T-helper 22 cell (primary cell): ENCODE measurements at regions not wholly inside any gene's neighbourhood (a gene's known extent, or its start where the extent isn't known, plus 50 kb on each side); places are given as distances from the start of the nearest gene placed in this dataset.

ENCODE experiments used
- DNase-seq: peaks from one replicate; pipeline ENCODE4 v3.0.0-alpha.2; 2020; ENCODE audit warnings: low read depth

GRCh38 chr2:199025146-199025545, 432.6 kb downstream of the SATB2 start:
- DNase-seq: no peak

DNA sequence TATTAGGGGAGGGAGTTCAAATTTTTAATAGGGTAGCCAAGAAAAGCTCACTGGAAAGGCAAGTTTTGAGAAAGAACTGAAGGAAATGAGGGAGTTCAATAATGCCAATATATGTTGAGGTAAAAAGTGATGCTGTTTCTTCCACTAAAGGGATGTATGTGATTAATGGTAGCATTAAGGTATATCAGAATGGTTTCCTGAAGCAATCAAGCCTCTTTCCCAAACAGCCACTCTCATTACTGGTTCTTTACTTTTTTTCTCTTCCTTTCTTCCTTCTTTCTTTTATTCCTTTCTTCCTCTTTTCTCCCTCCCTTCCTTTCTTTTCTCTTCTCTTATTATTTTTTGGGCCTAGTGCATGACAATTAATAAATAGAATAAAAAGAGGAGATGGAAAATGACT, 433.5 kb downstream of the SATB2 start:
- no peak for DNase-seq

DNA sequence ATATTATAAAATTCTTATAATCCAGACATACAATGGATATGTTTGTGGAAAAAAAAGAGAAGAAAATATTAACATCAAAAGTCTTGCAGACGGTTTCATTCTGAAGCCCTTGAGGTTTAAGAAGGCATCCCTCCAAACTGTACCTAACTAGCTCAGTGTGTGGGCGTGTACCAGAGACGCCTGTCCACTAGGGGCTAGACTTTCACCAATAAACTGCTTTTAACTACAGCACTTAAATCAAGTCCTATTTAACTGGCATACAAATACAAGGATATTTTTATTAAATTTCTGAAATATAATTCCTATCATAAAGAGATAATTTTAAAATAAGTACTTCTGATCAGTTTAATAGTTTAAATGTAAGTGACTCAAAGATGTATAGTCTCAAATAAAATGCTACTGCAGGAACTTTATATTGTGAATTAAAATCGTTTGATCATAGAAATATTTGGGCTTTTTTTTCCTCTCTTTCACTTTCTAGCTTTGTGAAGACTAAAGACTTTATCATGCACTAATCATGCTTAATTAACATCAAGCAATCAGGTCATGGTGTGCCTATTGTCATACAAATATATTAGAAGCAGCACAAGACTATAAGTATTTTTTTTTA, 437.7 kb downstream of the SATB2 start:
- DNase-seq: no peak

DNA sequence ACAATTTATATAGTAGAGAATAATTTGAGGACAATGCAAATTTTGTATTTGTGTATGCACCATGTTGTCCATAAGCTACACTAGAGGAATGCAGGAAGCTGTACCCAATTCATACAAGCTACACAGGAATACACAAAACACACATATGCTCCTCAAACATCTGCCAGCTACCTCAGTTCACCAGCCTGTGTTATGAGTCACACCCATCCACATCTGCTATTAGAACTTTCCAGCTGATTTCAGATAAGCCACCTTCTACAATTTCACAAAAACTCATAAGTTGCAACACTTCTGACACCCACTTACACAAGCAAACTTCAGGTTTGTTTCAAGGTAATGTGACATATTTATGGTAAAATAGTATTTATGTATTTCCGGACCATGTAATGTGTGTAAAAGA, 438.9 kb downstream of the SATB2 start:
- no peak for DNase-seq

GRCh38 chr2:199015072-199015471, 442.7 kb downstream of the SATB2 start:
- DNase-seq: no peak

DNA sequence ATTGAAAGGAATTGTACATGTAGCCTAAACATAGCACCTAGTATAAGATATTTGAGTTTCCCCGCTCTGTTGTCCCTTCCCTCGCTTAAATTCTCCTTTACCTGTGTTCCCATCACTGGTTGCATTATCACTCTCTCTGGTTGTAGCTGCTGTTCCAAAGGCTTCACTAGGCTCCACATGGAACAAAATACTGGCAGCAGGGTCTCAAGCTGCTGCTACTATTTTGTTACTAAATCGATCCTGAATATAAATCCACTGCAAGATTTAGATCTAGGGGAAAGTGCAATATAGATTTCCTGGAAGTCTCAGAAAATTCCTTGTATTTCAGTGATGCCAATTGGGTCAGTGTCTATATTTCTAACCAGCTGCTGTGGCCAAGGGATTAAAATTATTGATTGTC, 443.5 kb downstream of the SATB2 start:
- no peak for DNase-seq

- DNase-seq: no peak
These were observed 445.8 kb downstream of the SATB2 start for GRCh38 chr2:199011908-199012307.

DNA sequence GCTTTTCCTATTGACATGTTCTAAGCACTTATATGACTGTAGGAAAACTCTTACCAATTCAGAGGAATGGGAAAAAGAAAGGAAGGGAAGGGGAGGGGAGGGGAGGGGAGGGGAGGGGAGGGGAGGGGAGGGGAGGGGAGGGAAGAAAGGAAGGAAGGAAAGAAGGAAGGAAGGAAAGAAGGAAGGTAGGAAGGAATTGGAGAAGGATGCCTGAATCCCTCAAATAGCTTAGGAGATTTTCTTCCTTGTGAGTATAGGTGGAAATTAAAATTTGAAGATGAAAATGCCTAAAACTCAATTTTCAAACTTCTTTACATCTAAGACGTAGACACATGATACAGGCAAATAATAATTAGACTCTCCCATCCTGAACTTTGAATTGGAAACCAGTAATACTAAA, 463.1 kb downstream of the SATB2 start:
- DNase-seq: no peak

GRCh38 chr2:198991431-198991830, 466.3 kb downstream of the SATB2 start:
- DNase-seq: no peak

- DNase-seq: no peak
These were observed 482.0 kb downstream of the SATB2 start for GRCh38 chr2:198975779-198976178.

DNA sequence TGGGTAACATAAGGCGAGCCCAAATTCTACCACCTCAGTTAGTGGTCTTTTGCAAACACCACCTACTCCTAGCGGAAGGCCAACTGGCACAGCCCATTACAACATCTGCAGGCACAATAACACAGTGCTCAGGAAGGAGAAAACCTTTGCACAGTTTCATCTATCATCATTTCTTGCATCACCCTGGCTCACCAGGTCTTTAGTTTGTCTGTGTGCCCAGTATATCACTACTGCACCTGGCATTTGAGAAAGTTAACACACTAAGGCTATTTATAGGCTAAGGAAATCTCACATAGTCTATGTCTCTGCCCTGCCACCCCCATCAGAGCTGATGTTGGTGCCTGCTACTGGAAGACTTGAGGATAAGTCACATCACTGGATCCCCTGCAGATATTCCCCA, 484.0 kb downstream of the SATB2 start:
- no peak for DNase-seq

- DNase-seq: no peak
These were observed 484.6 kb downstream of the SATB2 start for GRCh38 chr2:198973181-198973580.

DNA sequence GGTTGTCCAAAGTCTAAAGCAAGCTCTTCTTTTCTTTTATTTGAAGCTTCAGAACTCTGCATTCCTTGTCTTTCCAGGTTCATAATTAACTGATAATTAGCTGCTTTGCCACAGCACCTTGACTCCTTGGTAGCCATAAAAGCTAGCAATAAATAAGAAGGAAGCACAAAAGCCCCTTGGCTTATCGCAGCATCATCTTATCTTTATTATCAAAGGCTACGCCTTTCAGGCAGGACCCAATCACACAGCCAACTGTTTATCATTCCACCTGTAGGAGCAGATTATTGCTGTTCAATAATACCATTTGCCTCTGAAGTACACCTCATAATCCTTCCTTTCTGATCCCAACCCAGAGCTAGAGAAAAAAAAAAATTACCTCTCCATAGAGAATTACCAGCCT, 489.2 kb downstream of the SATB2 start:
- no peak for DNase-seq

- DNase-seq: no peak
These were observed 491.5 kb downstream of the SATB2 start for GRCh38 chr2:198966269-198966668.

DNA sequence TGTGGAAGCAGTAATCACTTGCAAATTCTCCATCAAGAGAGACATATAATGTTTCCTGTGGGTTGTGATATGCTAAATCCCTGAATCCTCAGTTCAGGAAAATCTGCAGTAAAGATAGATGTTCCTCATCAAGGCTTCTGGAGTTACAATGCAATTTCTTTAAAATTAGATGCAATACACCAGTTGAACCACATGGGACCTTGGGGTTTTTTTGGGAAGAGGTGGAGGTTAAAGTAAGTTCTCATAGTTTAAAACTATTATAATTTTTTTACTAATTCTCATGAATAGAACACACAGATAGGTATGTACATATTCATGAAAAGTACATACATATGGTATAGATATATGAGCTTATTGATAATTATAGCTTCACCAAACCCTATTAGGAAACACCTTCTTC, 496.2 kb downstream of the SATB2 start:
- DNase-seq: no peak

DNA sequence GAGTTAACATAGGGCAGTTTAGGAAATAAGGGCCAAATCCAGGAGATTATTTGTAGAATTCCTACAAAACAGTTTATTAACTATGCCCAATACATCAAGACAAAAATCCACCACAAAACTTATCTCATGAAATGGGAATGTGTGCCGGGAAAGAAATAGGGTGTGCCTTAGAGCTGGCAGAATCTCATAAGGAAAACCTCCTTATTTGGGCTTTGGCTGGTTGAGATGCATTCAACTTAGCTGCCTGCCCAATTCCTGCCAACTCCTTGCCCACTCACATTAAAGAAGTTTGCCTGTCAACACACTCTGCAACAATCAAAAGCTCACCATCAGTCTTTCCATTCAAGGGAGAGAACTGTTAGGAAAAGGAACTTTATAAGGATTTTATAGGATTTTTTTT, 500.6 kb downstream of the SATB2 start:
- no peak for DNase-seq

DNA sequence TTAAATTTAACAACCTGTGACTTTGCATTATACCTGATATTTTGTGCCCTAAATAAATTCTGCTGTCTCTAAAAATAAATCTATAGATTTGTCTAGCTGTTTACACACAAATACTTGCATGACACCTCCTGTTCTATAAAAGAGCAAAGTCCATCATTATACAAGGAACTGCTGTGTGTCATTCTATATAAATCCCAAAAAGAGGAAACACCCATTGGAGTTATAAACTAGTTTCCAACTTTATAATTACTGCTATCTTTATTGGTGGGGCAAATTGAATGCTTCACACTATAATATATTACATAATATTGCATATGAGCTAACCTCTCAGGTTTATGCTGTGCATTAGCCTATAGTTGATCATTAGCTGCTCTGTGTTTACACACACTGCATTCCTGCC, 504.4 kb downstream of the SATB2 start:
- DNase-seq: no peak

DNA sequence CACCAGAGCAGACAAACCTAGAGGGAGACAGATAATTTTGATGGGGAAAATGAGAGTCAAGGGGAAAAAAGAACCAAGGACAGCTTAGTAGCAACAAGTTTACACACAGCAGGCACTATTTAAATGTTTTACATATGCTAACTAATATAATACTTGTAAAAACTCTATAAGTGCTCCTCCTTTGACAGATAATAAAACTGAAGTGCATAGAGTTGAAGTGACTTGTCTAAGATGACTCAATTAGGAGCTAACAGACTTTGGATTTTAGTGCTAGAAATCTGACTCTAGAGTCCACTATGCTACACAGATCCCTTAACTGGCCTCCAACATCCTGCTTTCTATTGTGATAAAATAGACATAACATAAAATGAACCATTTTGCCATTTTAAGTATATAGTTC, 506.9 kb downstream of the SATB2 start:
- no peak for DNase-seq

GRCh38 chr2:198945496-198945895, 512.2 kb downstream of the SATB2 start:
- DNase-seq: no peak

GRCh38 chr2:198930170-198930569, 527.6 kb downstream of the SATB2 start:
- DNase-seq: no peak

GRCh38 chr2:198928026-198928425, 529.7 kb downstream of the SATB2 start:
- no peak for DNase-seq

GRCh38 chr2:198917926-198918720, 539.6 kb downstream of the SATB2 start:
- DNase-seq: no peak

- DNase-seq: no peak
These were observed 540.5 kb downstream of the SATB2 start for GRCh38 chr2:198917275-198917674.

- no peak for DNase-seq
These were observed 541.1 kb downstream of the SATB2 start for GRCh38 chr2:198916548-198917080.
